ENCODE measurements at regions not wholly inside any gene's neighbourhood (a gene's known extent, or its start where the extent isn't known, plus 50 kb on each side); places are given as distances from the start of the nearest gene placed in this dataset.

GRCh38 chr17:15888436-15888835 lies 56.5 kb upstream of the ADORA2B start:
- no peak for TF ChIP-seq HDGF (IDR thresholded peaks at IDR 0.05; ENCODE audit: borderline replicate concordance)
- TF ChIP-seq FOXM1 (IDR thresholded peaks at IDR 0.05; ENCODE audit: borderline replicate concordance): no peak
- no peak for TF ChIP-seq FOXK2 (IDR thresholded peaks at IDR 0.05)
- TF ChIP-seq ELF4 (IDR thresholded peaks at IDR 0.05): no peak
- no peak for TF ChIP-seq SP1 (IDR thresholded peaks at IDR 0.05)

All from HEK293T (cell line).